Jurkat, Clone E6-1 (cell line): ENCODE measurements at regions not wholly inside any gene's neighbourhood (a gene's known extent, or its start where the extent isn't known, plus 50 kb on each side); places are given as distances from the start of the nearest gene placed in this dataset.
"Not testable (repeated sequence)": the region's sequence is repeated elsewhere in the genome, so short reads cannot be mapped to it uniquely, and the experiment has no call there.

Experiments used
- DNase-seq: peaks from one replicate; pipeline ENCODE4 v3.0.0-alpha.2; 2011; ENCODE audit warnings: low read depth, low spot score
- H3K4me3 ChIP-seq: 2 replicates; pipeline ENCODE4 v1.5.1; 2011; ENCODE audit warnings: mild to moderate bottlenecking, low read length, control low read depth, moderate library complexity

GRCh38 chr7:81327468-81328266 is 408.8 kb upstream of the SEMA3C start:
- no peak overlapping the region for H3K4me3 ChIP-seq
- no peak for DNase-seq

GRCh38 chr7:81321949-81322348 is 403.1 kb upstream of the SEMA3C start:
- no peak overlapping the region for H3K4me3 ChIP-seq
- no peak for DNase-seq

DNA sequence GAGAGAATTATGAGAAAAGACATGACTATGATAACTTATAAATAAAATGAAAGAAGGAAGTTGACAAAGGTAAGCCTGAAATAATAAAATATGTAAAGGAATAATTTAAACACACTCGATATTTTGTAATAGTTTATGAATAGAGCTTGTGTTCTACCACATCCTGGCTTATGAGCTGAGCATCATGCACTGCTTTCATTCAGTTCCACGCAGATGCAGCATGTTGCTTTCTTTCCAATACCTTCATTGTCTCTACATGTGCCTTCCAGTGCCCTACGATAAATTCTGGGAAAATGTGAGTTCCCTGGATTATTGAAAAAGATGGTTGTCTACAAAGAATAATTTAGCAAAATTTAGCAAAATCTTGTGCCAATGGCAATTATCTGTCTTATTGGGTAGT is 398.9 kb upstream of the SEMA3C start:
- no peak for DNase-seq

DNA sequence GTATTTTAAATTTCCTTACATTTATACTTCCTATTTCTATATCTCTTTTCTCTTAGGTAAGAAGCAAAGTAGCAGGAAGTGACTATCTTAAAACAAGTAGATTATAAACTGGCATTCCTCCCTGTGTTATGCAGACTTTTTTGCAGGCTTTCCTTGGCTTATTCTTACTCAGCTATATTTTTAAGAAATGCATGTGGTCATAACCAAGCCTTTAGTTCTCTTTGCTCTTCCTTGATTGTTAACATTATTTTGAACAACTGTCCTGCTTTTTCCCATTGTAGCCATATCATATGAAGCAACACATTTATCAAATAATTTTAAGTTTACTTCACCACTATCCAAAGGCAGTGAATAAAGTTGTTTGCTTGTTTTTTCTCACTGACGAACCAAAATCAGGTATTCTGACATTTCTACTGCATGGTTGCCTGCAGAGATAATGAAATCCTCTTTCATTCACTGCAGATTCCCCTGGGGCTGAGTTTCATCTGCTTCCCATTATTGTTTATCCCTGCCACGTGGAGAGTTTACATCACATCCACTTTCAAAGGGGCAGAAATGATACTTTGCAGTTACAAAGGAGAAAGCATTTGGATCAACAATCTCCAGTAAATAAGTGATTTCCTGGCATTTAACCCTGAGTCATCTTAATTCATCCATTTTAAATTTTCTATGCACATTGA is 389.9 kb upstream of the SEMA3C start:
- no peak for DNase-seq
- H3K4me3 ChIP-seq: no peak overlapping the region

More for the DNA sequence above, 398.9 kb upstream of the SEMA3C start:
- no peak overlapping the region for H3K4me3 ChIP-seq

- no peak for DNase-seq
- no peak overlapping the region for H3K4me3 ChIP-seq
Observed at GRCh38 chr7:81301815-81302214, 383.0 kb upstream of the SEMA3C start.

DNA sequence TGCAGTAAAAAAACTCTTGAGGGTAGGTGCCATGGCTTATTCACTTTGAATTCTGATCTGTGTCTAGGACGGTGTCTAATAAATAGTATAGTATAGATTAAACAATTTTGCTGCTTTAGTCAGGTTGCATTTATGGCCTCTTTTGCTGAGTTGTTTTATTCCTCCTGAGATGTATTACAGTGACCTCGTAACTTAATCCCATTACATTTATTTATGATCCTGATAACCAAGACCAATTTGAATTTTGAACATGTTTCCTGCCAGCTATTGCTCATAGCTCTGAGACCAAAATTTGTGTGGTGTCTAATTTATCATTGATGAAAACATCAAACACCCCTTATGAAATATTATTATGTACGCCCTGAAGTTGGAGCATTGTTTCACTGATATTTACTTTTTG is 381.9 kb upstream of the SEMA3C start:
- H3K4me3 ChIP-seq: no peak overlapping the region
- no peak for DNase-seq

GRCh38 chr7:81299711-81300110 is 380.9 kb upstream of the SEMA3C start:
- no peak overlapping the region for H3K4me3 ChIP-seq
- no peak for DNase-seq

GRCh38 chr7:81298951-81299666 is 380.3 kb upstream of the SEMA3C start:
- DNase-seq: no peak
- H3K4me3 ChIP-seq: no peak overlapping the region

DNA sequence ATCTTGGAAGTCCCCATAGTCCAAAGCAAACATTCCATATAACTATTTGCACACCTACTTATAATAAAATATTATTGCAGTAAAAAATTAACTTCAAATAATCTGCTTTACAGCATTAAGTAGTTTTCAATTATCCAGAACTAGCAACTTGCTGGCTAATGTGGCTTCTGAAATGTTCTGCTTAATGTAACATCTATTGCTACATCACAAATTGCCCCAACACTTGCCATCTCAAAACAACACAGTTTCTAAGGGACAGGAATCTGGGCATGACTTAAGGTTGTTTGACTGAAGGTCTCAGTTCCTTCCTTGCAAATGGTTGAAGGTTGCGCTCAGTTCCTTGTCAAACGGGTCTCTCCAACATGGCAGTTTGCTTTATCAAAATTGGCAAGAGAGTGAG is 378.5 kb upstream of the SEMA3C start:
- DNase-seq: no peak
- no peak overlapping the region for H3K4me3 ChIP-seq

DNA sequence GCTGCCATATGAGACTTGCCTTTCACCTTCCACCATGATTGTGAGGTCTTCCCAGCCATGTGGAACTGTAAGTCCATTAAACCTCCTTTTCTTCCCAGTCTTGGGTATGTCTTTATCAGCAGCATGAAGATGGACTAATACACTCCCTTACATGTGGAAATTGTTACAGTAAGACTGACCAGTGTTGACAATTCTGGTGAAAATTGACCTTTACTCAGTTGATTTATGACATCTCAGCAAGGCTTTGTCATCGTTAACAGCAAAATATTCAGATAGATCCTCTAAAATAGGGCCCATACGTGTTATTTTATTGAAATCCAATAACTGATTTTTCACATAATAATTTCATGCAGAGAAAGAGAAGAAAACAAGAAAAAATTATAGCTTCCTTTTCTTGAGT is 377.9 kb upstream of the SEMA3C start:
- H3K4me3 ChIP-seq: no peak overlapping the region
- DNase-seq: no peak

DNA sequence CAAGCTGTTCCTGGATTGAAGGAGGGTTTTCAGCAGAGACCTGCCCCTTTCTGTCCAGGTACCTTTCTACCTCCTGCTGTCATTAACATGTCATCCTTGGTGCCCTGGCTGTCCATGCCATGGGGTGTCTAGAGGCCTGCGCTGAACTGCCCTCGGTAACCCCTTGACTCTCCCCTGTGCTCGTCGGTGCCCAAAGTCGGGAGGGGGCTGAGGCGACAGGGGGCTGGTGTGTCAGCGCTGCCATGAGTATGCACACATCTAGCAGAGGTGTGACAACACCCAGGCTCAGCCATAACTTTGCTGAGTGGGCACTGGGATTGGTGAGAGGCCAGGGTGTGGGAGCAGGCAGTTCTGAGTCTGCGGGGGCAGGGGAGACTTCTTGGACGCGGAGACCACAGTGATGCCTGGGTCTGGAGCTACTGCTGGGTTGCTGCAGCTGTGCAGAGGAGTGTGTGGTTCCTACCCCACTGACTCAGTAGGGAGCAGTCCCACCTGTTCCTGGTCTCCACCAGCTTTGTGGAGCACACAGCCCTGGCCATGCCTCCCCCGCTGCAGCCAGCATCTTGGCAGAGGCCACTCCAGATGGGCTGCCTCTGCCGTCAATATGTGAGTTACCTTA is 376.2 kb upstream of the SEMA3C start:
- H3K4me3 ChIP-seq: no peak overlapping the region
- no peak for DNase-seq

- H3K4me3 ChIP-seq: no peak overlapping the region
Observed at GRCh38 chr7:81293806-81294205, 375.0 kb upstream of the SEMA3C start.

DNA sequence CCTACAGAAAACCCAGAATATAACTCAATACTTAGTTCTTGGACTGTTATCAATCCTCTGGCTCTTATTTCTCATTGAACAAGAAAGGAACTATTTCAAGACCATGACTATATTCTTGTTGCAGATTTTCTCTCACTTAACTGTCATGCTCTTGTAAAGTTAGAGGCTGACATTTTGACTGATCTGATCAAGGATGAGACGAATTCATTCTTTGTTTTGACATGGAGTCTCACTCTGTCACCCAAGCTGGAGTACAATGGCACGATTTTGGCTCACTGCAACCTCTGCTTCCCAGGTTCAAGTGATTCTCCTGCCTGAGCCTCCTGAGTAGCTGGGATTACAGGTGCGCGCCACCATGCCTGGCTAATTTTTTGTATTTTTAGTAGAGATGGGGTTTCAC is 367.9 kb upstream of the SEMA3C start:
- H3K4me3 ChIP-seq, DNase-seq: not testable (repeated sequence)

More at GRCh38 chr7:81293806-81294205, 375.0 kb upstream of the SEMA3C start:
- no peak for DNase-seq

GRCh38 chr7:81285142-81285871 is 366.5 kb upstream of the SEMA3C start:
- DNase-seq: no peak
- H3K4me3 ChIP-seq: no peak overlapping the region

DNA sequence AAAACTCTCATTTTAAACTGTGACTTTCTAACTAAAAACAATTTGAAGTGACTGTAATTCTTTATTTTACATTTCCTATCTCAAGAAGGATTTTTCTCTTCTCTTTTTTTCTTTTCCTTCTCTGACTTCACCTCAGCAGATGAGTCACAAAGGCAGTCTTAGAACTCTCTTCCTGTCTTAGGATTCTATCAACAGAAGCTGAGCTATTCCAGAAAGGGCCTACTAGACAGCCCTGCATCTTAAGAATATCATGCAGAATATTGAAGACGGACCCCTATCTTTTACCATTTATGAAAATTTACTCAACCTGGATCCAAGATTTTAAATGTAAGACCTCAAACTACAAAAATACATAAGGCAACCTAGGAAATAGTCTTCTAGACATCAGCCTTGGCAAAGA is 365.7 kb upstream of the SEMA3C start:
- no peak for DNase-seq
- no peak overlapping the region for H3K4me3 ChIP-seq

DNA sequence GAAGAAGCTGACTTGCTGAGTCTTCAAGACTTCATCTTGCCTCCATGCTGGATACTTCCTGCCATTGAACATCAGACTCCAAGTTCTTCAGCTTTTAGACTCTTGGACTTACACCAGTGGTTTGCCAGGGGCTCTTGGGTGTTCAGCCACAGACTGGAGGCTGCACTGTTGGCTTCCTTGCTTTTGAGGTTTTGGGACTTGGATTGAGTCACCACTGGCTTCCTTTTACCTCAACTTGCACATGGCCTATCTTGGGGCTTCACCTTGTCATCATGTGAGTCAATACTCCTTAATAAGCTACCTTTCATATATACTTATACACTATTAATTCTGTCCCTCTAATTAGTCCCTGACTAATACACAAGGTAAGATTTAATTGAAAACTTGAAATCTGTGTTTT is 361.7 kb upstream of the SEMA3C start:
- no peak for DNase-seq
- H3K4me3 ChIP-seq: no peak overlapping the region

GRCh38 chr7:81277691-81278090 is 358.8 kb upstream of the SEMA3C start:
- no peak for DNase-seq
- H3K4me3 ChIP-seq: no peak overlapping the region

- H3K4me3 ChIP-seq: no peak overlapping the region
- DNase-seq: no peak
Observed at GRCh38 chr7:81273601-81274397, 354.9 kb upstream of the SEMA3C start.
